Right forelimb (tissue), 1 donor: ENCODE measurements at regions not wholly inside any gene's neighbourhood (a gene's known extent, or its start where the extent isn't known, plus 50 kb on each side); places are given as distances from the start of the nearest gene placed in this dataset.

Experiments used
- DNase-seq: peaks from one replicate; pipeline ENCODE4 v3.0.0-alpha.2; 2018

- no peak for DNase-seq
Measured at GRCh38 chr10:3226960-3227744, 54.6 kb upstream of the PITRM1 start.

GRCh38 chr10:3225561-3225960, 53.0 kb upstream of the PITRM1 start:
- no peak for DNase-seq

- DNase-seq, result no peak
Measured at GRCh38 chr10:3224241-3224640, 51.7 kb upstream of the PITRM1 start.

- no peak for DNase-seq
Measured at GRCh38 chr10:3222626-3223025, 50.0 kb upstream of the PITRM1 start.
